Sigmoid colon (tissue), 6 donors: ENCODE measurements at regions not wholly inside any gene's neighbourhood (a gene's known extent, or its start where the extent isn't known, plus 50 kb on each side); places are given as distances from the start of the nearest gene placed in this dataset.
"Not testable (repeated sequence)": the region's sequence is repeated elsewhere in the genome, so short reads cannot be mapped to it uniquely, and the experiment has no call there.

Experiments used
- DNase-seq: peaks from one replicate; pipeline ENCODE4 v3.0.0-alpha.2; 2019
- H3K27ac ChIP-seq, 4 donors: fragments of 200-600 bp; sonication (generic); one replicate each; pipeline ENCODE4 v1.5.1; 2016 to 2019; ENCODE audit warnings: mild to moderate bottlenecking in 1 of 4
- H3K27me3 ChIP-seq, 3 donors: fragments of 200-600 bp; sonication (generic); one replicate each; pipeline ENCODE4 v1.5.1; 2019; ENCODE audit warnings: mild to moderate bottlenecking in 1 of 3
- H3K36me3 ChIP-seq, 4 donors: fragments of 200-600 bp; sonication (generic); one replicate each; pipeline ENCODE4 v1.5.1; 2016 to 2019
- H3K4me1 ChIP-seq, 4 donors: fragments of 200-600 bp; sonication (generic); one replicate each; pipeline ENCODE4 v1.5.1; 2017 to 2019
- H3K4me3 ChIP-seq, 4 donors: fragments of 200-600 bp; sonication (generic); one replicate each; pipeline ENCODE4 v1.5.1; 2017 to 2019; ENCODE audit warnings: mild to moderate bottlenecking in 2 of 4, moderate library complexity in 1 of 4
- H3K9me3 ChIP-seq, 4 donors: fragments of 200-600 bp in 3 of 4; sonication (generic) in 3 of 4; one replicate each; pipeline versions ENCODE4 v1.5.1 to v1.6.1; 2013 to 2019
- EP300 ChIP-seq, 4 donors: sonication (generic); formaldehyde crosslinking; IDR thresholded peaks; one replicate each; pipeline ENCODE4 v1.6.1; 2017; ENCODE audit warnings: antibody characterized with exemption in 4 of 4
- POLR2A ChIP-seq, 2 donors: fragments of 450-650 bp; IDR thresholded peaks; one replicate each; pipeline ENCODE4 v1.6.1; 2016; ENCODE audit warnings: antibody characterized with exemption in 2 of 2, mild to moderate bottlenecking in 2 of 2, moderate library complexity in 2 of 2
- POLR2AphosphoS5 ChIP-seq, 4 donors: sonication (generic); formaldehyde crosslinking; IDR thresholded peaks; one replicate each; pipeline ENCODE4 v1.6.1; 2017; ENCODE audit warnings: antibody characterized with exemption in 4 of 4
- WGBS, 2 donors: extraction: QIAGEN DNeasy Blood & Tissue Kit; methylation state at CpG; one replicate each; pipeline ENCODE4 v1.1.7; 2013; 5-methylcytosine and 5-hydroxymethylcytosine counted together
- intact Hi-C: fragments of 100-400 bp; cut with DNase I; formaldehyde crosslinking; loops from one replicate; pipeline ENCODE4 v1.15.1; 2023
- small RNA-seq, 3 donors: library from RNA; depleted of rRNA; stranded (forward); fragments of <200 nt; gene quantifications; one replicate each; pipeline ENCODE3, GENCODE V24; 2016
- TF ChIP-seq, protein P1 (sequence below), 4 experiments: fragments of 450-650 bp in 3 of 4; fragments of 200-600 bp in 1 of 4; IDR thresholded peaks; one replicate each; pipeline ENCODE4 v1.5.1; 2016 to 2019; ENCODE audit warnings: antibody characterized with exemption in 4 of 4, mild to moderate bottlenecking in 3 of 4, moderate library complexity in 2 of 4
- donor health status: healthy with polysubstance abuse.
- donor health status: healthy.

DNA sequence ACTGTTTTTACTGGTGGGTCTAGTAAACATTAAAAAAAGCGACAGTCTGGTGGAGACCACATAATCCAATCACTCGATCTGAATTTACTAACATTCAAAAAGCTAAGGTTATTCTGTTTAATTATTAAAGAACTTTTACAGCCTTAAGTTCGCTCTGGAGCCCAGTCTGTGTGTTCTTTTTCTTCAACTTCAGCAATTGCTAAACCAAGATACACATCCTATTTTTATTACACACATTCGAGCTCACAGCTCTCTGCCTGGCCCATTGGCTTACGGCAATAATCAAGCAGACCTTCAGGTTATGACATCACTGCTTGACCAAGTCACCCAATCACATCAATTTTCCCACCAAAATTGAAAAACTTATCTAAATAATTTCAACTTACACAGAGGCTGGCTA lies 57.4 kb upstream of the PRSS16 start:
- DNase-seq = no peak
- H3K9me3 ChIP-seq = no peaks in the 10 kb centered on the region
- whole genome bisulfite sequencing, 2 donors = 13 to 66% methylated on average over 5 of the region's 5 CpGs

GRCh38 chr6:27194453-27194852 lies 53.0 kb upstream of the PRSS16 start:
- H3K27me3 ChIP-seq, H3K27ac ChIP-seq, H3K9me3 ChIP-seq, DNase-seq, H3K36me3 ChIP-seq, H3K4me1 ChIP-seq, intact Hi-C loops, H3K4me3 ChIP-seq: not testable (repeated sequence)
- WGBS, 2 donors = 82 to 89% methylated on average over 4 of the region's 4 CpGs

More for the DNA sequence above, 57.4 kb upstream of the PRSS16 start:
- intact Hi-C loops = no loop called here
- Histone ChIP-seq H3K27ac (no peak overlapping the region), H3K4me3 (no peak overlapping the region), H3K36me3 (no peaks in the 10 kb centered on the region), H3K27me3 (no peaks in the 10 kb centered on the region), H3K4me1 (peaks cover 0 to 6% (median 2%) of the 10 kb centered on the region in 4 donors)
- TF ChIP-seq, protein P1, sequence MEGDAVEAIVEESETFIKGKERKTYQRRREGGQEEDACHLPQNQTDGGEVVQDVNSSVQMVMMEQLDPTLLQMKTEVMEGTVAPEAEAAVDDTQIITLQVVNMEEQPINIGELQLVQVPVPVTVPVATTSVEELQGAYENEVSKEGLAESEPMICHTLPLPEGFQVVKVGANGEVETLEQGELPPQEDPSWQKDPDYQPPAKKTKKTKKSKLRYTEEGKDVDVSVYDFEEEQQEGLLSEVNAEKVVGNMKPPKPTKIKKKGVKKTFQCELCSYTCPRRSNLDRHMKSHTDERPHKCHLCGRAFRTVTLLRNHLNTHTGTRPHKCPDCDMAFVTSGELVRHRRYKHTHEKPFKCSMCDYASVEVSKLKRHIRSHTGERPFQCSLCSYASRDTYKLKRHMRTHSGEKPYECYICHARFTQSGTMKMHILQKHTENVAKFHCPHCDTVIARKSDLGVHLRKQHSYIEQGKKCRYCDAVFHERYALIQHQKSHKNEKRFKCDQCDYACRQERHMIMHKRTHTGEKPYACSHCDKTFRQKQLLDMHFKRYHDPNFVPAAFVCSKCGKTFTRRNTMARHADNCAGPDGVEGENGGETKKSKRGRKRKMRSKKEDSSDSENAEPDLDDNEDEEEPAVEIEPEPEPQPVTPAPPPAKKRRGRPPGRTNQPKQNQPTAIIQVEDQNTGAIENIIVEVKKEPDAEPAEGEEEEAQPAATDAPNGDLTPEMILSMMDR (IDR thresholded peaks at IDR 0.05) = no peak
- no peak for TF ChIP-seq POLR2AphosphoS5 (IDR thresholded peaks at IDR 0.05)
- no peak for TF ChIP-seq EP300 (IDR thresholded peaks at IDR 0.05)
- TF ChIP-seq POLR2A (IDR thresholded peaks at IDR 0.05) = no peak

- H3K27me3 ChIP-seq, H3K27ac ChIP-seq, H3K4me1 ChIP-seq, H3K4me3 ChIP-seq, DNase-seq, H3K9me3 ChIP-seq, H3K36me3 ChIP-seq, intact Hi-C loops: not testable (repeated sequence)
- 73 to 87% methylated on average over 3 of the region's 3 CpGs for WGBS, 2 donors
Measured at GRCh38 chr6:27195547-27195946, 52.0 kb upstream of the PRSS16 start.

Small RNAs in the stretch of these regions (small RNA-seq; reads per million reads assigned to genes)
- gene MIR3143 (0 to 0.36 (median 0.15) reads per million in 3 donors), gene RNU2-62P (0 to 0.65 (median 0) reads per million in 3 donors)
